Adrenal gland (tissue), 9 donors: ENCODE measurements at regions not wholly inside any gene's neighbourhood (a gene's known extent, or its start where the extent isn't known, plus 50 kb on each side); places are given as distances from the start of the nearest gene placed in this dataset.

Experiments used
- DNase-seq, 7 donors: peaks; one replicate each; pipeline ENCODE4 v3.0.0-alpha.2; 2019 to 2020
- H3K27ac ChIP-seq, 5 donors: fragments of 200-600 bp; sonication (generic) in 4 of 5; 1 replicate in 3 of 5; 2 replicates in 2 of 5; pipeline versions ENCODE4 v1.5.1 to v1.8.0; 2016 to 2020; ENCODE audit warnings: mild to moderate bottlenecking in 1 of 5
- H3K27me3 ChIP-seq: fragments of 200-600 bp; 2 replicates; pipeline ENCODE4 v1.8.0; 2021
- H3K36me3 ChIP-seq, 2 donors: fragments of 200-600 bp; replicated peaks in 1 of 2; 1 replicate in 1 of 2; 2 replicates in 1 of 2; pipeline versions ENCODE4 v1.5.1 to v1.8.0; 2018 to 2022
- H3K4me1 ChIP-seq, 2 donors: fragments of 200-600 bp; replicated peaks in 1 of 2; 1 replicate in 1 of 2; 2 replicates in 1 of 2; pipeline versions ENCODE4 v1.5.1 to v1.8.0; 2018 to 2021
- H3K4me3 ChIP-seq, 4 donors: fragments of 200-600 bp; sonication (generic) in 3 of 4; one replicate each; pipeline ENCODE4 v1.5.1; 2016 to 2018
- H3K9me3 ChIP-seq, 3 donors: fragments of 200-600 bp; sonication (generic) in 1 of 3; replicated peaks in 1 of 3; 1 replicate in 2 of 3; 2 replicates in 1 of 3; pipeline versions ENCODE4 v1.5.1 to v1.8.0; 2016 to 2021
- POLR2A ChIP-seq, 2 donors: fragments of 450-650 bp; IDR thresholded peaks; one replicate each; pipeline ENCODE4 v1.6.1; 2017; ENCODE audit warnings: antibody characterized with exemption in 2 of 2, mild to moderate bottlenecking in 2 of 2, moderate library complexity in 1 of 2
- WGBS, 4 donors: extraction: QIAGEN DNeasy Blood & Tissue Kit in 2 of 4; methylation state at CpG; one replicate each; pipeline versions ENCODE4 v1.1.5 to v1.1.7; 2013 to 2017; 5-methylcytosine and 5-hydroxymethylcytosine counted together
- intact Hi-C, 2 donors: fragments of 100-400 bp; cut with DNase I; formaldehyde crosslinking; loops; one replicate each; pipeline versions ENCODE4 v1.14.1 to v1.15.0; 2022 to 2023
- TF ChIP-seq, protein P1 (sequence below), 6 experiments: fragments of 450-650 bp in 4 of 6; fragments of 200-600 bp in 2 of 6; sonication (generic) in 1 of 6; IDR thresholded peaks; 1 replicate in 5 of 6; 2 replicates in 1 of 6; pipeline versions ENCODE4 v1.5.1 to v1.8.0; 2016 to 2021; ENCODE audit warnings: antibody characterized with exemption in 6 of 6, mild to moderate bottlenecking in 2 of 6, moderate library complexity in 1 of 6
- donor health status: healthy with polysubstance abuse.
- donor health status: Bipolar disorder and iron deficiency.
- donor health status: DM: yes; HTN: yes; CAD: no.
- donor health status: DM: no; HTN: no; CAD: no.
- donor health status: DM: no; HTN: no; CAD: no.

DNA sequence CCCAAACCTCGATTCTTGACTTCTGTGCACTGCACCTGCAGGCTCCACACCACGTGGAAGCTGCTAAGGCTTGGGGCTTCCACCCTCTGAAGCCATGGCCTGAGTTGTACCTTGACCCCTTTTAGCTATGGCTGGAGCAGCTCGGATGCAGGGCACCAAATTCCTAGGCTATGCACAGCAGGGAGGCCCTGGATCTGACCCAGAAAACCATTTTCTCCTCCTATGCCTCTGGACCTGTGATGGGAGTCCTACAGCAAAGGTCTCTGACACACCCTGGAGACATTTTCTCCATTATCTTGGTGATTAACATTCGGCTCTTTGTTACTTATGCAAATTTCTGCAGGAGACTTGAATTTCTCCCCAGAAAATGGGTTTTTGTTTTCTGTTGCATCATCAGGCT is 309.2 kb upstream of the DDI1 start:
- Histone ChIP-seq H3K27ac (no peak overlapping the region), H3K4me1 (no peaks in the 10 kb centered on the region), H3K36me3 (no peaks in the 10 kb centered on the region), H3K9me3 (no peaks in the 10 kb centered on the region), H3K4me3 (no peak overlapping the region), H3K27me3 (no peaks in the 10 kb centered on the region)
- intact Hi-C loops = no loop called here
- TF ChIP-seq, protein P1, sequence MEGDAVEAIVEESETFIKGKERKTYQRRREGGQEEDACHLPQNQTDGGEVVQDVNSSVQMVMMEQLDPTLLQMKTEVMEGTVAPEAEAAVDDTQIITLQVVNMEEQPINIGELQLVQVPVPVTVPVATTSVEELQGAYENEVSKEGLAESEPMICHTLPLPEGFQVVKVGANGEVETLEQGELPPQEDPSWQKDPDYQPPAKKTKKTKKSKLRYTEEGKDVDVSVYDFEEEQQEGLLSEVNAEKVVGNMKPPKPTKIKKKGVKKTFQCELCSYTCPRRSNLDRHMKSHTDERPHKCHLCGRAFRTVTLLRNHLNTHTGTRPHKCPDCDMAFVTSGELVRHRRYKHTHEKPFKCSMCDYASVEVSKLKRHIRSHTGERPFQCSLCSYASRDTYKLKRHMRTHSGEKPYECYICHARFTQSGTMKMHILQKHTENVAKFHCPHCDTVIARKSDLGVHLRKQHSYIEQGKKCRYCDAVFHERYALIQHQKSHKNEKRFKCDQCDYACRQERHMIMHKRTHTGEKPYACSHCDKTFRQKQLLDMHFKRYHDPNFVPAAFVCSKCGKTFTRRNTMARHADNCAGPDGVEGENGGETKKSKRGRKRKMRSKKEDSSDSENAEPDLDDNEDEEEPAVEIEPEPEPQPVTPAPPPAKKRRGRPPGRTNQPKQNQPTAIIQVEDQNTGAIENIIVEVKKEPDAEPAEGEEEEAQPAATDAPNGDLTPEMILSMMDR (IDR thresholded peaks at IDR 0.05) = no peak
- TF ChIP-seq POLR2A (IDR thresholded peaks at IDR 0.05) = no peak
- 73 to 84% (median 82%) methylated on average over 3 to 4 of the region's 4 CpGs for WGBS, 4 donors
- no peak for DNase-seq

DNA sequence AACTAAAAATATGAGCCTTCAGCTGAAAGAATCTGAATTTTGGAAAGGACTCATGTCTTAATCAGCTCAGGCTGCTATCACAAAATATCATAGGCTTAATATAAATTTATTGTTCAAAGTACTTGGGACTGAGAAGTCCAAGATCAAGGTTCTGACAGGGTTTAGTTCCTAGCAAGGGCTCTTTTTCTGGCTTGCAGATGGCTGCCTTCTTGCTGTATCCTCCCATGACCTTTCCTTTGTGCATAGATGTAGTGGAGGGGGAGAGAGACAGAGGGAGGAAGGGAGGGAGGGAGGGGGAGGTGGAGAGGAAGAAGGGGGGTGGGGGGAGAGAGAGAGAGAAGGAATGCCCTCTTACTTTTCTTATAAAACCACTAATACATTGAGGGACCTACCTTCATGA is 306.8 kb upstream of the DDI1 start:
- Histone ChIP-seq H3K4me3 (no peak overlapping the region), H3K27me3 (no peaks in the 10 kb centered on the region), H3K9me3 (no peaks in the 10 kb centered on the region), H3K36me3 (no peaks in the 10 kb centered on the region), H3K4me1 (no peaks in the 10 kb centered on the region), H3K27ac (peak overlapping the region in 1 of 5 donors; percentile 38)
- intact Hi-C loops = no loop called here
- TF ChIP-seq, protein P1 (IDR thresholded peaks at IDR 0.05) = no peak
- no peak for TF ChIP-seq POLR2A (IDR thresholded peaks at IDR 0.05)
- no peak for DNase-seq

DNA sequence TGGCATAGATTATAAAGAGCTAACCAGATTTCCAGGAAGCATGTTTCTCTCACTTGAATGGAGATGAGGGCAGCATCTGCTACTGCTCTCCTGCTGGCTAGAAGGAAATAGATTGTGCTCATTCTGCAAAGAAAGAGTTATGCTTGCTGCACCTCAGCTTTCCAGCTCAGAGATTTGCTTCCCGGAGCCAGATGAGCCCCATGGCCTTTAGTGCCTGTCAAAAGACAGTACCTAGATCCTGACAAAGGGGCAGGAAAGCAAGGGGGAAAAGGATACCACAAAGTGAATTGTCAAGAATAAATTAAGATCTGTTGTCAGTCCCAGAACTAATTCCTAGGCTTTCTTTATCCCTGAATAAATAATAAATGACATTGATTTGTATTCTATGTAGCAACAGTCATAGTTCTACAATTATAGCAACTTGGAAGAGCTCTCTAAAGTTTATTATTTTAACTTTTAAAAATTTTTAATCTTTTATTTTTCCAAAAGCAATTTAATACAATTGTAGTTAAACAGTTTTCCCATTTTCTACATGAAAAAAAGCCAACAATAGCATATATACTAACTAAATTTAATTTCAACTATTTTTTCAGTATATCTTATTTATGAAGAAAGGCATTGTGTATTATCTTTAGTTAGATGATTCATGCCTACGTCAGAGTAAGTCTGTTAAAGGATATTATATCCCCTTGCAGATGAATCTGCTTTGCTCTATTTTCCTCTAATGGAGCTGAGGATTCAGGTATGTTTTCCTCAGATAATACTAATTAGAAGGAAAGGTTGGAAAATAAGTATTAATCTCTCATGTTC is 306.1 kb upstream of the DDI1 start:
- H3K4me3 ChIP-seq = no peak overlapping the region
- H3K27ac ChIP-seq = peak overlapping the region in 1 of 5 donors; percentile 38
- TF ChIP-seq, protein P1 (IDR thresholded peaks at IDR 0.05) = no peak
- TF ChIP-seq POLR2A (IDR thresholded peaks at IDR 0.05) = no peak

GRCh38 chr11:103731670-103732069 is 304.8 kb upstream of the DDI1 start:
- Histone ChIP-seq H3K4me3 (no peak overlapping the region), H3K27ac (no peak overlapping the region), H3K36me3 (no peaks in the 10 kb centered on the region), H3K4me1 (no peaks in the 10 kb centered on the region), H3K27me3 (no peaks in the 10 kb centered on the region), H3K9me3 (no peaks in the 10 kb centered on the region)
- no peak for DNase-seq
- WGBS, 4 donors = 46 to 50% (median 48%) methylated on average over 2 of the region's 2 CpGs
- TF ChIP-seq, protein P1 (IDR thresholded peaks at IDR 0.05) = no peak
- intact Hi-C loops = no loop called here

More for the DNA sequence above, 306.1 kb upstream of the DDI1 start:
- H3K4me1 ChIP-seq = no peaks in the 10 kb centered on the region
- intact Hi-C loops = no loop called here
- 41 to 51% (median 44%) methylated on average over 2 of the region's 2 CpGs for WGBS, 4 donors
- no peaks in the 10 kb centered on the region for H3K27me3 ChIP-seq
- no peaks in the 10 kb centered on the region for H3K9me3 ChIP-seq
- H3K36me3 ChIP-seq = no peaks in the 10 kb centered on the region
- DNase-seq = no peak
